Heart left ventricle (tissue), 16 donors: ENCODE measurements at regions not wholly inside any gene's neighbourhood (a gene's known extent, or its start where the extent isn't known, plus 50 kb on each side); places are given as distances from the start of the nearest gene placed in this dataset.

Experiments used
- ATAC-seq, 4 donors: fragments of 200-7000 bp; cut with Tn5 transposase; one replicate each; pipeline ENCODE4 v1.9.1; 2020 to 2022; ENCODE audit warnings: moderate library complexity in 4 of 4, mild to moderate bottlenecking in 3 of 4, moderate number of reproducible peaks in 1 of 4
- DNase-seq, 5 donors: peaks; one replicate each; pipeline ENCODE4 v3.0.0-alpha.2; 2020
- H3K27ac ChIP-seq, 12 donors: fragments of 200-600 bp; sonication (generic) in 4 of 12; one replicate each; pipeline versions ENCODE4 v1.5.0 to v1.8.0; 2016 to 2022; ENCODE audit warnings: mild to moderate bottlenecking in 2 of 12
- H3K27me3 ChIP-seq, 9 donors: fragments of 200-600 bp; sonication (generic) in 2 of 9; one replicate each; pipeline versions ENCODE4 v1.5.1 to v1.8.0; 2016 to 2022; ENCODE audit warnings: mild to moderate bottlenecking in 3 of 9
- H3K36me3 ChIP-seq, 9 donors: fragments of 200-600 bp; sonication (generic) in 2 of 9; one replicate each; pipeline versions ENCODE4 v1.5.0 to v1.8.0; 2018 to 2022; ENCODE audit warnings: mild to moderate bottlenecking in 2 of 9
- H3K4me1 ChIP-seq, 12 donors: fragments of 200-600 bp; sonication (generic) in 4 of 12; one replicate each; pipeline versions ENCODE4 v1.5.0 to v1.8.0; 2016 to 2022; ENCODE audit warnings: mild to moderate bottlenecking in 3 of 12
- H3K4me3 ChIP-seq, 12 donors: fragments of 200-600 bp; sonication (generic) in 4 of 12; one replicate each; pipeline versions ENCODE4 v1.5.0 to v1.8.0; 2017 to 2022; ENCODE audit warnings: mild to moderate bottlenecking in 9 of 12, moderate library complexity in 4 of 12
- H3K9me3 ChIP-seq, 12 donors: fragments of 200-600 bp; sonication (generic) in 4 of 12; one replicate each; pipeline versions ENCODE4 v1.5.0 to v1.8.0; 2016 to 2022; ENCODE audit warnings: mild to moderate bottlenecking in 1 of 12
- CTCF ChIP-seq, 12 donors: fragments of 200-600 bp; sonication (generic) in 4 of 12; IDR thresholded peaks; one replicate each; pipeline versions ENCODE4 v1.5.0 to v1.8.0; 2018 to 2022; ENCODE audit warnings: antibody characterized with exemption in 12 of 12, mild to moderate bottlenecking in 5 of 12
- POLR2A ChIP-seq, 2 donors: fragments of 450-650 bp; IDR thresholded peaks; one replicate each; pipeline ENCODE4 v1.6.1; 2017; ENCODE audit warnings: antibody characterized with exemption in 2 of 2, mild to moderate bottlenecking in 2 of 2, moderate library complexity in 2 of 2
- WGBS, 4 donors: extraction: QIAGEN DNeasy Blood & Tissue Kit in 2 of 4; methylation state at CpG; one replicate each; pipeline versions ENCODE4 v1.1.5 to v1.1.7; 2013 to 2018; 5-methylcytosine and 5-hydroxymethylcytosine counted together
- intact Hi-C, 10 donors: fragments of 100-400 bp; cut with DNase I; formaldehyde crosslinking; loops; one replicate each; pipeline versions ENCODE4 v1.11.1 to v1.14.2; 2022
- donor health status: ischemic (EF 13 %, LVEDD 7.1; RV severe dilation, severe dysfunction).
- donor health status: healthy with polysubstance abuse.
- donor health status: DM: no; HTN: yes; CAD: no.
- donor health status: DM: no; HTN: no; CAD: no.
- donor health status: ischemic (EF 25% LVEDD 6.9; RV normal size, moderate dysfunction).
- donor health status: ischemic (EF 25% LVEDD 5.7; RV mildly dilated, moderate dysfunction).
- donor health status: healthy.
- donor health status: DM: yes; HTN: yes; CAD: no.
- donor health status: ischemic (EF 35%, LVEDD 5.7; RV mildly dilated, moderate dysfunction).
- donor health status: nonischemic (EF 11% LVEDD 7.7; RV severe dilation, severe dysfunction).
- donor health status: DM: yes; HTN: yes; CAD: no.
- donor health status: PGD.
- donor health status: ischemic (EF 29% LVEDD 5.4; RV normal size, mild dysfunction).
- donor health status: nonischemic (EF 23%, LVEDD 6.1; RV moderate dilation, normal function).

GRCh38 chr1:37394574-37395464 is 79.6 kb upstream of the ZC3H12A start:
- DNase-seq: no peak
- Histone ChIP-seq H3K4me1 (no peaks in the 10 kb centered on the region), H3K27ac (no peak overlapping the region), H3K4me3 (no peak overlapping the region), H3K9me3 (no peaks in the 10 kb centered on the region), H3K36me3 (no peaks in the 10 kb centered on the region), H3K27me3 (peaks cover 0 to 83% (median 21%) of the 10 kb centered on the region in 9 donors)
- no peak for TF ChIP-seq POLR2A (IDR thresholded peaks at IDR 0.05)
- no peak for TF ChIP-seq CTCF (IDR thresholded peaks at IDR 0.05)
- WGBS, 4 donors: 24 to 37% (median 28%) methylated on average over 10 of the region's 10 CpGs
- intact Hi-C loops: no loop called here
- no peak for ATAC-seq

- no peak for ATAC-seq
- DNase-seq: no peak
- Histone ChIP-seq H3K4me1 (no peaks in the 10 kb centered on the region), H3K36me3 (no peaks in the 10 kb centered on the region), H3K9me3 (no peaks in the 10 kb centered on the region), H3K4me3 (no peak overlapping the region), H3K27me3 (peaks cover 0 to 64% (median 21%) of the 10 kb centered on the region in 9 donors), H3K27ac (no peak overlapping the region)
- intact Hi-C loops: no loop called here
- WGBS, 4 donors: 87 to 94% (median 91%) methylated on average over 8 of the region's 8 CpGs
- no peak for TF ChIP-seq CTCF (IDR thresholded peaks at IDR 0.05)
- no peak for TF ChIP-seq POLR2A (IDR thresholded peaks at IDR 0.05)
Measured at GRCh38 chr1:37398096-37398495, 76.3 kb upstream of the ZC3H12A start.

- Histone ChIP-seq H3K36me3 (no peaks in the 10 kb centered on the region), H3K27ac (no peak overlapping the region), H3K4me1 (no peaks in the 10 kb centered on the region), H3K4me3 (no peak overlapping the region), H3K9me3 (no peaks in the 10 kb centered on the region), H3K27me3 (peaks cover 0 to 53% (median 16%) of the 10 kb centered on the region in 9 donors)
- TF ChIP-seq CTCF (IDR thresholded peaks at IDR 0.05): no peak
- no peak for TF ChIP-seq POLR2A (IDR thresholded peaks at IDR 0.05)
- ATAC-seq (no peak), DNase-seq (no peak)
- intact Hi-C loops: no loop called here
- 46 to 71% (median 61%) methylated on average over 6 of the region's 6 CpGs for WGBS, 4 donors
Measured at GRCh38 chr1:37399205-37399604, 75.2 kb upstream of the ZC3H12A start.

- H3K9me3 ChIP-seq: no peaks in the 10 kb centered on the region
- ATAC-seq (no peak), DNase-seq (no peak)
- no peaks in the 10 kb centered on the region for H3K36me3 ChIP-seq
- intact Hi-C loops: no loop called here
- no peak overlapping the region for H3K27ac ChIP-seq
- no peak overlapping the region for H3K4me3 ChIP-seq
- no peaks in the 10 kb centered on the region for H3K4me1 ChIP-seq
- H3K27me3 ChIP-seq: peaks cover 0 to 45% (median 12%) of the 10 kb centered on the region in 9 donors
- TF ChIP-seq CTCF (IDR thresholded peaks at IDR 0.05) (no peak), POLR2A (IDR thresholded peaks at IDR 0.05) (no peak)
- 45 to 57% (median 53%) methylated on average over 3 of the region's 3 CpGs for WGBS, 4 donors
Measured at GRCh38 chr1:37399830-37400464, 74.4 kb upstream of the ZC3H12A start.
